ENCODE measurements at regions not wholly inside any gene's neighbourhood (a gene's known extent, or its start where the extent isn't known, plus 50 kb on each side); places are given as distances from the start of the nearest gene placed in this dataset.

DNA sequence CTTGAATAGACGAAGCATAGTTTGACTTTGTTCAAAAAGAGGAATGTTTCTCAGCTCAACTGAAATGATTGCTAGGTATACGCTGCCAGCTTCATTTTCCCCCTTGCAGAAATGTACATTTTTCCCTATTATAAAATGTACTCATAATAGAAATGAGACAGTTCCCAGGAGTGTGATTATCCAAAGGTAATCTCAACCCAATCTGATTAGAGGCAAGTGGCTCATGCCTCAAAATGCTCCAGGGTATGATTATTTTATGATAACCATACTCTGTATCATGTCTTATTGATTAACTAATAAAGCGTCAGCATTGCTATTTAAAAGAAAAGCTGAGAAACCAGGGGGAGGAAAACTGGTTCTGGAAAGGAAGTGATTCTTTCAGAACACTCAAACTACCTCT lies 54.9 kb upstream of the SMIM15 start:
- TF ChIP-seq, protein P1, sequence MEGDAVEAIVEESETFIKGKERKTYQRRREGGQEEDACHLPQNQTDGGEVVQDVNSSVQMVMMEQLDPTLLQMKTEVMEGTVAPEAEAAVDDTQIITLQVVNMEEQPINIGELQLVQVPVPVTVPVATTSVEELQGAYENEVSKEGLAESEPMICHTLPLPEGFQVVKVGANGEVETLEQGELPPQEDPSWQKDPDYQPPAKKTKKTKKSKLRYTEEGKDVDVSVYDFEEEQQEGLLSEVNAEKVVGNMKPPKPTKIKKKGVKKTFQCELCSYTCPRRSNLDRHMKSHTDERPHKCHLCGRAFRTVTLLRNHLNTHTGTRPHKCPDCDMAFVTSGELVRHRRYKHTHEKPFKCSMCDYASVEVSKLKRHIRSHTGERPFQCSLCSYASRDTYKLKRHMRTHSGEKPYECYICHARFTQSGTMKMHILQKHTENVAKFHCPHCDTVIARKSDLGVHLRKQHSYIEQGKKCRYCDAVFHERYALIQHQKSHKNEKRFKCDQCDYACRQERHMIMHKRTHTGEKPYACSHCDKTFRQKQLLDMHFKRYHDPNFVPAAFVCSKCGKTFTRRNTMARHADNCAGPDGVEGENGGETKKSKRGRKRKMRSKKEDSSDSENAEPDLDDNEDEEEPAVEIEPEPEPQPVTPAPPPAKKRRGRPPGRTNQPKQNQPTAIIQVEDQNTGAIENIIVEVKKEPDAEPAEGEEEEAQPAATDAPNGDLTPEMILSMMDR (IDR thresholded peaks at IDR 0.05), result no peak
- TF ChIP-seq POLR2AphosphoS5 (IDR thresholded peaks at IDR 0.05; ENCODE audit: low read depth, low read length) (no peak), SIN3A (IDR thresholded peaks at IDR 0.05; ENCODE audit: borderline replicate concordance, insufficient read depth, low read depth, low read length) (no peak)
